ENCODE measurements at regions not wholly inside any gene's neighbourhood (a gene's known extent, or its start where the extent isn't known, plus 50 kb on each side); places are given as distances from the start of the nearest gene placed in this dataset.

DNA sequence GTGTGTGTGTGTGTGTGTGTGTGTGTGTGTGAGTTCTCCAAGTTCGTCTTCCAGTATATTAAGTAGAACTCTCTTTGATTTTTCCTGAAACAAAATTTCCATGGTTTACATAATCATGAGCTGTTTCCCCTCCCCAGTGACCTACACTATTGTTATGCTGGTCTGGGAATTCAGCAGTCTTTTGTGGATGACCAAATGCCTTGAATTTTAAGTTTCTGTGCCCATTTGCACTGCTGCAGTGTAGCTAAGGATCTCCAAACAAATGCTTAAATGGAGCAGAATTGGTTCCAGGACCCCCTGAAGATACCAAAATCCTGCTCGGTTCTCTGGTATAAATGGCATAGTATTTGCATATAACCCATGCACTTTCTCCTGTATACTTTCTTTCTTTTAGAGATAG is 77.2 kb upstream of the SLC34A2 start:
- Mint-ChIP-seq H3K4me3 (ENCODE audit: unreplicated experiment) (no peak overlapping the region), H3K9me3 (ENCODE audit: unreplicated experiment) (no peaks in the 10 kb centered on the region), H3K27ac (ENCODE audit: low read depth, unreplicated experiment) (no peak overlapping the region), H3K27me3 (ENCODE audit: insufficient read depth, unreplicated experiment) (no peaks in the 10 kb centered on the region), H3K36me3 (ENCODE audit: insufficient read depth, unreplicated experiment) (peaks cover 7% of the 10 kb centered on the region), H3K4me1 (ENCODE audit: insufficient read depth, unreplicated experiment) (no peaks in the 10 kb centered on the region)
- no peak for DNase-seq (ENCODE audit: unreplicated experiment)
- TF ChIP-seq, protein P1, sequence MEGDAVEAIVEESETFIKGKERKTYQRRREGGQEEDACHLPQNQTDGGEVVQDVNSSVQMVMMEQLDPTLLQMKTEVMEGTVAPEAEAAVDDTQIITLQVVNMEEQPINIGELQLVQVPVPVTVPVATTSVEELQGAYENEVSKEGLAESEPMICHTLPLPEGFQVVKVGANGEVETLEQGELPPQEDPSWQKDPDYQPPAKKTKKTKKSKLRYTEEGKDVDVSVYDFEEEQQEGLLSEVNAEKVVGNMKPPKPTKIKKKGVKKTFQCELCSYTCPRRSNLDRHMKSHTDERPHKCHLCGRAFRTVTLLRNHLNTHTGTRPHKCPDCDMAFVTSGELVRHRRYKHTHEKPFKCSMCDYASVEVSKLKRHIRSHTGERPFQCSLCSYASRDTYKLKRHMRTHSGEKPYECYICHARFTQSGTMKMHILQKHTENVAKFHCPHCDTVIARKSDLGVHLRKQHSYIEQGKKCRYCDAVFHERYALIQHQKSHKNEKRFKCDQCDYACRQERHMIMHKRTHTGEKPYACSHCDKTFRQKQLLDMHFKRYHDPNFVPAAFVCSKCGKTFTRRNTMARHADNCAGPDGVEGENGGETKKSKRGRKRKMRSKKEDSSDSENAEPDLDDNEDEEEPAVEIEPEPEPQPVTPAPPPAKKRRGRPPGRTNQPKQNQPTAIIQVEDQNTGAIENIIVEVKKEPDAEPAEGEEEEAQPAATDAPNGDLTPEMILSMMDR (IDR thresholded peaks at IDR 0.05; ENCODE audit: unreplicated experiment): no peak
- ChIA-PET POLR2A (no interaction called here), CTCF (interaction anchor here (0.7 kb wide), 2 partner anchors 99 to 720 kb away, joined by 3 to 6 read pairs; no protein-coding TSS in a partner anchor)
- BruUV-seq (replicated peaks): no TSS peak
- intact Hi-C loops (cut with micrococcal nuclease): no loop called here

- TF ChIP-seq, protein P1 (IDR thresholded peaks at IDR 0.05; ENCODE audit: unreplicated experiment): no peak
- ChIA-PET POLR2A (no interaction called here), CTCF (interaction anchor here (0.6 kb wide), 1 partner anchor 37 kb away, joined by 4 read pairs; no protein-coding TSS in a partner anchor)
- Mint-ChIP-seq H3K4me3 (ENCODE audit: unreplicated experiment) (no peak overlapping the region), H3K9me3 (ENCODE audit: unreplicated experiment) (no peaks in the 10 kb centered on the region), H3K4me1 (ENCODE audit: insufficient read depth, unreplicated experiment) (no peaks in the 10 kb centered on the region), H3K36me3 (ENCODE audit: insufficient read depth, unreplicated experiment) (peaks cover 7% of the 10 kb centered on the region), H3K27ac (ENCODE audit: low read depth, unreplicated experiment) (no peak overlapping the region), H3K27me3 (ENCODE audit: insufficient read depth, unreplicated experiment) (no peaks in the 10 kb centered on the region)
- DNase-seq (ENCODE audit: unreplicated experiment): no peak
- intact Hi-C loops (cut with micrococcal nuclease): no loop called here
- no TSS peak for BruUV-seq (replicated peaks)
Measured at GRCh38 chr4:25580633-25581467, 74.8 kb upstream of the SLC34A2 start.

GRCh38 chr4:25585901-25586523 is 69.6 kb upstream of the SLC34A2 start:
- TF ChIP-seq, protein P1 (IDR thresholded peaks at IDR 0.05; ENCODE audit: unreplicated experiment): no peak
- ChIA-PET CTCF (interaction anchor here (0.8 kb wide), 1 partner anchor 10 kb away, joined by 3 read pairs; no protein-coding TSS in a partner anchor), POLR2A (no interaction called here)
- Mint-ChIP-seq H3K27me3 (ENCODE audit: insufficient read depth, unreplicated experiment) (no peaks in the 10 kb centered on the region), H3K4me1 (ENCODE audit: insufficient read depth, unreplicated experiment) (no peaks in the 10 kb centered on the region), H3K27ac (ENCODE audit: low read depth, unreplicated experiment) (no peak overlapping the region), H3K36me3 (ENCODE audit: insufficient read depth, unreplicated experiment) (peaks cover 7% of the 10 kb centered on the region), H3K9me3 (ENCODE audit: unreplicated experiment) (no peaks in the 10 kb centered on the region), H3K4me3 (ENCODE audit: unreplicated experiment) (no peak overlapping the region)
- no TSS peak for BruUV-seq (replicated peaks)
- no peak for DNase-seq (ENCODE audit: unreplicated experiment)
- intact Hi-C loops (cut with micrococcal nuclease): no loop called here

GRCh38 chr4:25588206-25588605 is 67.4 kb upstream of the SLC34A2 start:
- H3K36me3 Mint-ChIP-seq (ENCODE audit: insufficient read depth, unreplicated experiment): no peaks in the 10 kb centered on the region
- intact Hi-C loops (cut with micrococcal nuclease): no loop called here
- no peak overlapping the region for H3K27ac Mint-ChIP-seq (ENCODE audit: low read depth, unreplicated experiment)
- no peak overlapping the region for H3K4me3 Mint-ChIP-seq (ENCODE audit: unreplicated experiment)
- CTCF ChIA-PET: interaction anchor here (0.6 kb wide), 2 partner anchors 458 to 1451 kb away, joined by 3 read pairs; no protein-coding TSS in a partner anchor
- H3K27me3 Mint-ChIP-seq (ENCODE audit: insufficient read depth, unreplicated experiment): no peaks in the 10 kb centered on the region
- H3K4me1 Mint-ChIP-seq (ENCODE audit: insufficient read depth, unreplicated experiment): no peaks in the 10 kb centered on the region
- BruUV-seq (replicated peaks): no TSS peak
- POLR2A ChIA-PET: interaction anchor here (0.6 kb wide), 1 partner anchor 13 kb away, joined by 3 read pairs; no protein-coding TSS in a partner anchor
- no peak for DNase-seq (ENCODE audit: unreplicated experiment)
- TF ChIP-seq, protein P1 (IDR thresholded peaks at IDR 0.05; ENCODE audit: unreplicated experiment): no peak
- H3K9me3 Mint-ChIP-seq (ENCODE audit: unreplicated experiment): no peaks in the 10 kb centered on the region
